ENCODE measurements at regions not wholly inside any gene's neighbourhood (a gene's known extent, or its start where the extent isn't known, plus 50 kb on each side); places are given as distances from the start of the nearest gene placed in this dataset.

- H3K27ac ChIP-seq, result no peak overlapping the region
- H3K36me3 ChIP-seq, result no peaks in the 10 kb centered on the region
- TF ChIP-seq CTCF (IDR thresholded peaks at IDR 0.05), result no peak
- H3K4me3 ChIP-seq, result no peak overlapping the region
- H3K27me3 ChIP-seq, result no peaks in the 10 kb centered on the region
- no peaks in the 10 kb centered on the region for H3K4me1 ChIP-seq
- no peak for DNase-seq
- no peaks in the 10 kb centered on the region for H3K9me3 ChIP-seq
- intact Hi-C loops (cut with DNase I; ENCODE audit: low total_unique reads), result no loop called here
Observed at GRCh38 chr2:195181059-195181705, 475.8 kb upstream of the SLC39A10 start.

- no peak for DNase-seq
- H3K36me3 ChIP-seq, result no peaks in the 10 kb centered on the region
- H3K4me3 ChIP-seq, result no peak overlapping the region
- no peak overlapping the region for H3K27ac ChIP-seq
- TF ChIP-seq CTCF (IDR thresholded peaks at IDR 0.05), result no peak
- intact Hi-C loops (cut with DNase I; ENCODE audit: low total_unique reads), result no loop called here
- no peaks in the 10 kb centered on the region for H3K27me3 ChIP-seq
- H3K9me3 ChIP-seq, result no peaks in the 10 kb centered on the region
- no peaks in the 10 kb centered on the region for H3K4me1 ChIP-seq
Observed at GRCh38 chr2:195168369-195168768, 488.7 kb upstream of the SLC39A10 start.

- Histone ChIP-seq H3K27me3 (no peaks in the 10 kb centered on the region), H3K9me3 (no peaks in the 10 kb centered on the region), H3K4me1 (no peaks in the 10 kb centered on the region), H3K36me3 (no peaks in the 10 kb centered on the region), H3K4me3 (no peak overlapping the region), H3K27ac (no peak overlapping the region)
- DNase-seq, result no peak
- TF ChIP-seq CTCF (IDR thresholded peaks at IDR 0.05), result no peak
- intact Hi-C loops (cut with DNase I; ENCODE audit: low total_unique reads), result no loop called here
Observed at GRCh38 chr2:195164930-195165329, 492.1 kb upstream of the SLC39A10 start.

GRCh38 chr2:195162918-195163317, 494.1 kb upstream of the SLC39A10 start:
- H3K4me1 ChIP-seq, result no peaks in the 10 kb centered on the region
- no peaks in the 10 kb centered on the region for H3K36me3 ChIP-seq
- no peak for DNase-seq
- no peak overlapping the region for H3K4me3 ChIP-seq
- H3K27ac ChIP-seq, result no peak overlapping the region
- intact Hi-C loops (cut with DNase I; ENCODE audit: low total_unique reads), result no loop called here
- H3K27me3 ChIP-seq, result no peaks in the 10 kb centered on the region
- no peak for TF ChIP-seq CTCF (IDR thresholded peaks at IDR 0.05)
- H3K9me3 ChIP-seq, result no peaks in the 10 kb centered on the region

- Histone ChIP-seq H3K4me1 (no peaks in the 10 kb centered on the region), H3K36me3 (no peaks in the 10 kb centered on the region), H3K27ac (no peak overlapping the region), H3K27me3 (no peaks in the 10 kb centered on the region), H3K4me3 (no peak overlapping the region), H3K9me3 (no peaks in the 10 kb centered on the region)
- intact Hi-C loops (cut with DNase I; ENCODE audit: low total_unique reads), result no loop called here
- DNase-seq, result no peak
- no peak for TF ChIP-seq CTCF (IDR thresholded peaks at IDR 0.05)
Observed at GRCh38 chr2:195162194-195162593, 494.8 kb upstream of the SLC39A10 start.

- Histone ChIP-seq H3K27ac (no peak overlapping the region), H3K27me3 (no peaks in the 10 kb centered on the region), H3K9me3 (no peaks in the 10 kb centered on the region), H3K4me1 (no peaks in the 10 kb centered on the region), H3K36me3 (no peaks in the 10 kb centered on the region), H3K4me3 (no peak overlapping the region)
- intact Hi-C loops (cut with DNase I; ENCODE audit: low total_unique reads), result no loop called here
- no peak for TF ChIP-seq CTCF (IDR thresholded peaks at IDR 0.05)
- no peak for DNase-seq
Observed at GRCh38 chr2:195160963-195161362, 496.1 kb upstream of the SLC39A10 start.

Data from tibial artery (tissue), 4 donors.